ENCODE measurements at regions not wholly inside any gene's neighbourhood (a gene's known extent, or its start where the extent isn't known, plus 50 kb on each side); places are given as distances from the start of the nearest gene placed in this dataset.

DNA sequence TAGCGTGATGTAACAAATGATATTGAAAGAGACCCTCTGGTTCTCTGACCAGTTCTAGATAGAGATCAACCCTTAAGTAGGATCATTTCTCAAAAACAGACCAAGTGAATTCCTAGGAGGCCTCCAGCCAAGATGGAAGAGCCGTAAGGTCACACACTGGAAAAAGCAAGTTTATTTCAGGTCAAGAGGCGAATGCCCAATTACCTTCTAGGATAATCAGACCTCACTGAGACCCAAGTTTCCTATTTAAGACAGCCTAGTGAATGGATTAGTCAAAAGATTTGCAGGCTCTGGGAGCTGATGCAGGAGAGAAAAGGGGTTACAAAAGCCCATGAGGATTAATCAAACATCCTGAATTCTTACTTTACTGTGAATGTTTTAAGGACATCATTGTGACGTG, 486.1 kb upstream of the NRP1 start:
- no peak for TF ChIP-seq POLR2A (IDR thresholded peaks at IDR 0.05)
- TF ChIP-seq, protein P1, sequence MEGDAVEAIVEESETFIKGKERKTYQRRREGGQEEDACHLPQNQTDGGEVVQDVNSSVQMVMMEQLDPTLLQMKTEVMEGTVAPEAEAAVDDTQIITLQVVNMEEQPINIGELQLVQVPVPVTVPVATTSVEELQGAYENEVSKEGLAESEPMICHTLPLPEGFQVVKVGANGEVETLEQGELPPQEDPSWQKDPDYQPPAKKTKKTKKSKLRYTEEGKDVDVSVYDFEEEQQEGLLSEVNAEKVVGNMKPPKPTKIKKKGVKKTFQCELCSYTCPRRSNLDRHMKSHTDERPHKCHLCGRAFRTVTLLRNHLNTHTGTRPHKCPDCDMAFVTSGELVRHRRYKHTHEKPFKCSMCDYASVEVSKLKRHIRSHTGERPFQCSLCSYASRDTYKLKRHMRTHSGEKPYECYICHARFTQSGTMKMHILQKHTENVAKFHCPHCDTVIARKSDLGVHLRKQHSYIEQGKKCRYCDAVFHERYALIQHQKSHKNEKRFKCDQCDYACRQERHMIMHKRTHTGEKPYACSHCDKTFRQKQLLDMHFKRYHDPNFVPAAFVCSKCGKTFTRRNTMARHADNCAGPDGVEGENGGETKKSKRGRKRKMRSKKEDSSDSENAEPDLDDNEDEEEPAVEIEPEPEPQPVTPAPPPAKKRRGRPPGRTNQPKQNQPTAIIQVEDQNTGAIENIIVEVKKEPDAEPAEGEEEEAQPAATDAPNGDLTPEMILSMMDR (IDR thresholded peaks at IDR 0.05): no peak

Data from right lobe of liver (tissue), 4 donors.